GM18519 (cell line): ENCODE measurements at regions not wholly inside any gene's neighbourhood (a gene's known extent, or its start where the extent isn't known, plus 50 kb on each side); places are given as distances from the start of the nearest gene placed in this dataset.
"Not testable (repeated sequence)": the region's sequence is repeated elsewhere in the genome, so short reads cannot be mapped to it uniquely, and the experiment has no call there.

Source experiments
- ATAC-seq: cut with Tn5 transposase; IDR thresholded peaks from one replicate; pipeline ENCODE4 v1.9.1; 2021; ENCODE audit warnings: mild to moderate bottlenecking, moderate library complexity; ENCODE audit not compliant: unreplicated experiment, low FRiP score

DNA sequence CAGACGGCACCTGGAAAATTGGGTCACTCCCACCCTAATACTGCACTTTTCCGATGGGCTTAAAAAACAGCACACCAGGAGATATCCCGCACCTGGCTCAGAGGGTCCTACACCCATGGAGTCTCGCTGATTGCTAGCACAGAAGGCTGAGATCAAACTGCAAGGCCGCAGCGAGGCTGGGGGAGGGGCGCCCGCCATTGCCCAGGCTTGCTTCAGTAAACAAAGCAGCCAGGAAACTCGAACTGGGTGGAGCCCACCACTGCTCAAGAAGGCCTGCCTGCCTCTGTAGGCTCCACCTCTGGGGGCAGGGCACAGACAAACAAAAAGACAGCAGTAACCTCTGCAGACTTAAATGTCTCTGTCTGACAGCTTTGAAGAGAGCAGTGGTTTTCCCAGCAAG is 830.2 kb upstream of the GYPC start:
- not testable (repeated sequence) for ATAC-seq

GRCh38 chr2:125837128-125837527 is 818.8 kb upstream of the GYPC start:
- no peak for ATAC-seq

DNA sequence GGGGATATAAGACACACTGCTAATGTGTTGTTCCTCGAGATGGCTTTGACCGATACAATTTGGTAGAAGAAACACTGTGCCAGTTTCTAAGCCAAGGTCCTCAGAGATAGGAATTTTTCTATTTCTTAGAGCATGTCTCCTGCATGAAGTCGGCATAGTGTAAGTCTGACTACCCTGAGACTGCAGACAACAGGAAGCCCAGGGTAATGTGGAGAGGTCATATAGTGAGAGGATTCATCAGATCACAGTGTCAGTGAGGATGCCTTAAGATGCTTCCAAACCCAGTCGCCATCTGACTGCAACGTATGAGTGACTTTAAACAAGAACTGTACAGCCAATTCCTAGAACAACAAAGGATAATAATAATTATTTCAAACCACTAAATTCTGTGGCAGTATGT is 818.3 kb upstream of the GYPC start:
- no peak for ATAC-seq

GRCh38 chr2:125839945-125840344 is 816.0 kb upstream of the GYPC start:
- ATAC-seq = no peak

GRCh38 chr2:125842041-125842440 is 813.9 kb upstream of the GYPC start:
- ATAC-seq = no peak

DNA sequence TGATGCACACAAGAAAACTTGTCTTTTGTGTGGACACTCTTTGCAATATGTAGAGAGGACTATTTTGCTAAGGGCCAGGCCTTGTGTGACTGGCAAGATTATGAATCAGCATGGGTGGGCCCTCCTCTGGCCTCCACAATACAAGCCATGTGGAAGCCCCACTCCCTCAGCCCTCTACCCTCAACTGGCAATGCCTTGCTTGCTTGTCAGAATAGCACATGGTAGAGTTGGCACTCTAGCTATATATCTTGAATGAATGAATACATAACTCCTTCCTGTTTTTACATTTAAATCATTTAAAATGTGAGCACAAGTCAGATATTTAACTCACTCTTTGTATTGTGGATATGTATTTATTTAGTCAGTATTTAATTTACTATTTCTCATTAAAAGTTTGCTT is 805.4 kb upstream of the GYPC start:
- no peak for ATAC-seq

DNA sequence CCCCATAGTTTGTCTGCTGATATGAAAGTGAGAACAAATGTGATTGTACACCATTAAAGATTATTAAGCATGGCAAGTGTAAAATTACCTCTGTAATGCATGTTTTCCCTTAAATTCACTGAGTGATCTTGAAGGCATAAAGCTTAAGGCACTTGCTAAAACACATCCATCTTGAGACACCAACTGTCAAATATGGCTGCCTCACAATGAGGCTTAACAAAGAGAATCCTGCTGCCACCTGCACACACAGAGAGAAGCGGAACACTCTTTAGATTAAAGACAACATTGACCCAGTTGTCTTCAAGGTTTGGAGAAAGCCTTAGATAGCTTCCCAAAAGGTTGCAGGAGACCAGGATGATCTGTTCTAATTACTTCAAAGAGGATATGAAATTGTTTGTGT is 803.6 kb upstream of the GYPC start:
- ATAC-seq = no peak

GRCh38 chr2:125853626-125854025 is 802.3 kb upstream of the GYPC start:
- ATAC-seq = no peak

DNA sequence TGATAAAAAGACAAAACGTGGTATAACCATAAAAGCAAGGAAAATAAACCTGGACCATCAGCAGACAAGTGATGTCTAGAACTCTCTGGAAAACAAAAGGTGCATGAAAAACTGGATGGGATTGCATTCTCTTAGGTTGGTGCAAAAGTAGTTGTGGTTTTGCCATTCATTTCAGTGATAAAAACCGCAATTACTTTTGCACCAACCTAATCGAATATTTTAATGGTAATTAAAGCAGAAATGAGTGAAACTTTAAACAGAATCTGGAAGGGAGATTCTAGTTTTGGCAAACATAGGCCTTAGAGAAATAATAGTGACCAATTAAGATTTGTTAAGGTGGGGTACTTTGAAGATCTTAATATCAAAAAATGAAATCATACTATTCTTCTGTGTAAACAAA is 800.8 kb upstream of the GYPC start:
- ATAC-seq = no peak

DNA sequence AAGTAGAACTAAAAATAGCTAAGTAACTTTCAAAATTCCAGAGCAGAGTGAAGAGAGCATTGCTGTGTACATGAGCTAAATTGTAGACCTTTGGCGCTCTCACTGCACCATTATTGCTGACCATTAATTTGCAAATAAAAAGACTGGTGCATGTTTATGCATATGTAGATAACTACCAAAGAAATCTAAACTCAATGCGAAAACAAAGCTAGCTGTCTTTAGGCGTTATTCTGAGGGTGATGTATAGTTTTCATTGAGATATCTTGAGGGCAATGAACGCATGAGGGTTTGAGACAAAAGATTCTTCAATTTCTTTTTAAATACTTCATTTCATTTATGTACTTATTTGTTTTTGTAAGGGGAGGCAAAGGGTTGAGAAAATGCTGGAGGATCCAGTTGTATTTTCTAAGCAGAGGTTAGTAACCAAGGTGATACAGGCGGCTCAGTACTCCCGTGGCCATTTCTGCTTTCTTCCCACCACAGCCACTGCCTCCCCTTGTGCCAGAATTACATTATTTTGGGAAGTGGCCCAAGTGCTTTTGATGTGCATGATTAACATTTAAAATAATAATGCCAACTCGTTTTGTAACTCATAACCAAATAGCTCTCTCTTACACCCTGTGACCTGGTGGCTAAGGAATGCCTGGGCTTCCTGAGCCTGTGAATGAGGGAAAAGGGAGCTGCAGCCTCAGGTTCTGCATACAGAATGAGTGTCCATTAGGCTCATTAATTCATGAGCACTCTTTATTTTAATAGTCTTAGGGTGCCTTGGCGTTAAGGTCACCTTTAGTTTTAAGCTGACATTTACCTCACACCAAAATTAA is 797.8 kb upstream of the GYPC start:
- no peak for ATAC-seq

DNA sequence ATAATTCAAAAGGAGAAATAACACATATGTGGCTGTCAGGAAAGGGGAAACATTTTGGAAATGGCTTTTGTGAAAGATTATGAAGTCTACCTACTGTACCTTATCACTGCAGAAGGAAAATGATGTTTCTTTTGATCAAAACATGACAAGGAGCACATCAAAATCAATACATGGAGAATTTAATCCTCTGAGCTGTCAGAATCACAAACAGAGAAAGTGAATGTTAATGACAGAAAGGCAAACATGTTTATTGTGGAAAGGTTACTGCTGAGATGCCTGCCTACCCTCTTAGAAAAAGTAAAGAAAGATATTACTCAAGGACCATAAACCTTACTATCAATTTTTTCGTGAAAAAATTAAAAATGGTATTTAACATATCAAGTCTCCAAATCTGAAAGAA is 794.5 kb upstream of the GYPC start:
- ATAC-seq = no peak

DNA sequence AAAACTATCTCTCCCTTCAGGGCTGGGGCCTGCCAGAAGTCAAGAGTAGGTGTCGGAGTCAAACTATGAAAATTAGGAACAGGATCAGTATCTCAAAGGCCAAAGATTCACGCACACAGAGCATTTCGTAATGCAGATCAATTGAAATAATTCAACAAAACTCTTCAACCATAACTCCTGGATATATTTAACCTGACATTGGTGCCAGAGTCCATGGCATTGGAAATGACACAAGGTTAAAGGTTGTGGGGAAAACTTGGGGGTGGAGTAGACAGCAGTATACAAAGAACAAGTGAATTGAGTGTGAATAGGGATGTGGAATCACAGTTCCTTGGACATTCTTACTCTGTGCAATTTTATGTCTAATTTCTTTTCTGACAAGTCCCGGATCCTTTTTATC is 788.0 kb upstream of the GYPC start:
- no peak for ATAC-seq

DNA sequence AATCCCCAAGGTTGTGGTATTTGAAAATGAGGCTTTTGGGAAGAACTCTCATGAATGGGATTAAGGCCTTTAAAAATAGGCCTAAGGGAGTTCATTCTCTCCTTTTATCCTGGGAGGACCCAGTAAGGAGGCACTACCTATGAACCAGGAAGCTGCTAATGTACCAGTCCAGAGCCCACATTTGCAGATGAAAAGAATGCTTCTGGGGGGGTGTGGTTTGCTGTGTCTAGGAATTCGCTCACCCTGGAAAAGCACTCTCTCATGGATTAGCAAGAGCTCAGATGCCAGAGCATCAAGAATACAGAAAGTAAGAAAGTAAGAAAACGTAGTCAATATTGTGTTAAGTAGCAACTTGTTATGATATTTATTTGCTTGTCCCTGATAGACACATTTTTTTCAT is 785.7 kb upstream of the GYPC start:
- ATAC-seq = no peak

DNA sequence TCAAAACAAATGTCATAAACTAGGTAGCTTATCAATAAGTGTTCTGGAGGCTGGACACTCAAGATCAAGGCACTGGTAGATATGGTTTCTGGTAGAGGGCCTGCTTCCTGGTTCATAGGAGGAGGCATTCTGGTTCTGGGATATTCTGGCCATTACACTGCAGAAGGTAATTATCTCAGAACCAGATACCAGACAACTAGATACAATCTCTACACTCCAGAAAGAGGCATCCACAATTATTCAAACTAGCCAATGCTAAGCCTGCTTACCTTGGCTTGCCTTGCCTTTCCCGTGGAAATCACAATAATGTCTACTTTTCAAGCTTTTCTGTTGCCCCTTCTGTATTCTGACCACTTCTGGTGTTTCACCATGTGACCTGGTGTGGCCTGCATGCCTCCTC is 785.2 kb upstream of the GYPC start:
- ATAC-seq = no peak

DNA sequence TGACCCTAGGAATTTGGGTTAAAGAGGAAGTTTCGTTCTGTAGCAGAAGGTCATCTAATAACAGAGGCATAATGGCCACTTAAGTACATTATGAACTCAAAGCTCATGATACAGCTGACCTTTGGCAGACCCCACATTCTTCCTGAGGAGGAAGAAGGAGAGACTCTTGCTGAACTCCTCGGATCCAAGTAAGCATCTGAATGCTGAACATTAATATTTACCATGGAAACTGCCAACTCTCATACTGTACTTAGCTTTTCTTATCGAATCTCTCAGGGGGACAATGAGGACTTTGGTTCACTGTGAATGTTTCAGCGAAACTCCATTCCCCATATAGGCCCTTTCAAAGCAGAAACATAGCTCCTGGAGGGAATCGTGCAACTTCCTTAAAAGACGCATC is 781.4 kb upstream of the GYPC start:
- no peak for ATAC-seq

- no peak for ATAC-seq
Observed at GRCh38 chr2:125885340-125885739, 770.6 kb upstream of the GYPC start.

- ATAC-seq = no peak
Observed at GRCh38 chr2:125886153-125886552, 769.8 kb upstream of the GYPC start.

GRCh38 chr2:125901278-125901677 is 754.7 kb upstream of the GYPC start:
- no peak for ATAC-seq

DNA sequence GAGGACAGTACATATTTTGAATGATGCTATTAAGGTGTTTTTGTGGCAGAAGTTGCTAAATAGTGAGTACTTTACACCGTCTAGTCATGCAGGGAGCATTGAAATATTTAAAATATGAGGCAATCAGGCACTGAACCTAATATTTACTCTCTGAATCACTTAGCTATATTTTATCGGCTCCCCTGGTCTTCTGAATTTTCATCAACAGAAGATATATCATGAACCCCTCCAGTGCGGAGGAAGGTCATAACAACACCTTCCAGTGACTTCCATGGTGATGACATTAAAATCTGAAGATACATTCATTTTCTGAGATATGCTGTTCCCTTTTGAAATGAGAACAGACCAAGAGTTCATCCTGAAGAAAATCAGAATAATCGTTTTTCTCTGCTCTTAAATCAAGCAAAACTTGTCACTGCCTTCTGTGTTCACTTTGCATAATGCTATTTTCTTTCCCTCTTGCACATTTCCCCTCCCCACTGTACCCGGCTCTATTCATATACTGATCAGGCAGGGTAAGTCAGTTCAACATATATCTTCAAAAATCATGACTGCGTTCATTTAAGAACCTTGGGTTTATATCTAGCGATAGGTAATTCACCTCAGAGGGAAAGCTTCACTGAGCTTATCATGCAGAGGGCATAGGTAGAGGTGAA is 729.9 kb upstream of the GYPC start:
- no peak for ATAC-seq

DNA sequence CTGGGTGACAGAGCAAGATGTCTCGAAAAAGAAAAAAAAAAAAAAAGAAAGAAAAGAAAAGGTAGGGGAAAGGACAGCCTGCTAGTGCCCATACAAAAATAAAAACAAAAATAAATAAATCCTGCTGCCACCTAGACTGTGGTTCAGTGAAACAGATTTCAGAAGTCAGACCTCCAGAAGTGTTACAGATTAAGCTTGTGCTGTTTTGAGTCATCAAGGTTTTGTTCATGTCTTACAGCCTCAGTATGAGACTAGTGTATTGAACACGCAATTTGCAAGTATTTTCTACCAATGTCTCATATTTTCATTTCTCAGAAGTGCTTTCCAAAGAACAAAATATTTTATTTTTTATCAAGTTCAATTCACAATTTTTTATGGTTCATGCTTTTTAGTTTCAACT is 720.4 kb upstream of the GYPC start:
- no peak for ATAC-seq

DNA sequence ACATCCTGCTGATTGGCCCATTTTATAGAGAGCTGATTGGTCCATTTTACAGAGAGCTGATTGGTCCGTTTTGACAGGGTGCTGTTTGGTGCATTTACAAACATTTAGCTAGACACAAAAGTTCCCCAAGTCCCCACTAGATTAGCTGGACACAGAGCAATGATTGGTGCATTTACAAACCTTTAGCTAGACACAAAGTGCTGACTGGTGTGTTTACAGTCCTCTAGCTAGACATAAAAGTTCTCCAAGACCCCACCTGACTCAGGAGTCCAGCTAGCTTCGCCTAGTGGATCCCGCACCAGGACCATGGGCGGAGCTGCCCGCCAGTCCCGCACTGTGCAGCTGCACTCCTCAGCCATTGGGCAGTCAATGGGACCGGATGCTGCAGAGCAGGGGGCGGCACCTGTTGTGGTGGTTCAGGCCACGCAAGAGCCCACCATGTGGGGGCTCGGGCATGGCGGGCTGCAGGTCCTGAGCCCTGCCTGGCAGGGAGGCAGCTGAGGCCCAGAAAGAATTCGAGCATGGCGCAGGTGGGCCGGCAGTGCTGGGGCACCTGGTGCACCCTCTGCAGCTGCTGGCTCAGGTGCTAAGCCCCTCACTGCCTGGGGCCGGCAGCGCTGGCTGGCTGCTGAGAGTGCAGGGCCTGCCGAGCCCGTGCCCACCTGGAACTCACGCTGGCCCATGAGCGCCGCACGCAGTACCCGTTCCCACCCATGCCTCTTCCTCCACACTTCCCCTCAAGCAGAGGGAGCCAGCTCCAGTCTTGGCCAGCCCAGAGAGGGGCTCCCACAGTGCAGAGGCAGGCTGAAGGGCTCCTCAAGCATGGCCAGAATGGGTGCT is 713.2 kb upstream of the GYPC start:
- ATAC-seq = no peak
